ENCODE measurements at regions not wholly inside any gene's neighbourhood (a gene's known extent, or its start where the extent isn't known, plus 50 kb on each side); places are given as distances from the start of the nearest gene placed in this dataset.
"Not testable (repeated sequence)": the region's sequence is repeated elsewhere in the genome, so short reads cannot be mapped to it uniquely, and the experiment has no call there.

DNA sequence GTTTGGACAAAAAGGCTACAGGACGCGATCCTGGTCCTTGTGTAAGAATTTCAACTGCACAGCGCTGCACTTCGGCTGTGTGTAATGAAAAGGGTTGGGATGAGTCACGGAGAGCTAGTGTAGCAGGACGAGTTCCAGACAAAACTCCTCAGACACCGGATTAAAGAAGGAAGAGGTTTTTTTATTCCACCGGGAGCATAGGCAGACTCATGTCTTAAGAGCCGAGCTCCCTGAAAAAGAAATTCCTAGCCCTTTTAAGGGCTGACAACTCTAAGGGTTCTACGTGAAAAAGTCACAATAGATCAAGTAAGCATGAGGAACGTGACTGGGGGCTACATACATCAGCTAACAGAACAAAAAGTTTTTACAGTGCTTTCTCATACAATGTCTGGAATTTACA lies 54.8 kb upstream of the FAM90A1 start:
- not testable (repeated sequence) for H3K4me3 ChIP-seq (ENCODE audit: low read length)
- peak; percentile 1 for DNase-seq (ENCODE audit: low read depth)

DNA sequence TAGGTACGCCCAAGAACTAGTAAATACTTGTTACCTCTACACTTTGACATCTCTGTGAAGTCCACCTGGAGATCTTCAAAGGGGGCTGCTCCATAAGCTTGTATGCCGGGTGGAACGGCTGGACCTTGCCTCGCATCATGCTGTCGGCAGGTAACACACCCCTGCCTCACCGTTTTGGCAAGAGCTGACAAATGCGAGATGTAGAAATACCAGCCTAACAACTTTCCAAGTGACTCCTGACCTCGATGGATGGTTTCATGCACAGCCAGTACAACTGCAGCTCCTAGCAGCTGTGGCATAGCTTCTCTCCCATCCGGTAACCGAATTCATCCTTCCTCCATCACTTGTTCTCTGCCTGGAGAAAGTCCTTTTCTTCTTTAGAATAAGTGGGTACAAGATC lies 58.3 kb upstream of the FAM90A1 start:
- DNase-seq (ENCODE audit: low read depth); H3K4me3 ChIP-seq (ENCODE audit: low read length): not testable (repeated sequence)

GRCh38 chr12:8291764-8292163 lies 64.3 kb upstream of the FAM90A1 start:
- DNase-seq (ENCODE audit: low read depth) = not testable (repeated sequence)

DNA sequence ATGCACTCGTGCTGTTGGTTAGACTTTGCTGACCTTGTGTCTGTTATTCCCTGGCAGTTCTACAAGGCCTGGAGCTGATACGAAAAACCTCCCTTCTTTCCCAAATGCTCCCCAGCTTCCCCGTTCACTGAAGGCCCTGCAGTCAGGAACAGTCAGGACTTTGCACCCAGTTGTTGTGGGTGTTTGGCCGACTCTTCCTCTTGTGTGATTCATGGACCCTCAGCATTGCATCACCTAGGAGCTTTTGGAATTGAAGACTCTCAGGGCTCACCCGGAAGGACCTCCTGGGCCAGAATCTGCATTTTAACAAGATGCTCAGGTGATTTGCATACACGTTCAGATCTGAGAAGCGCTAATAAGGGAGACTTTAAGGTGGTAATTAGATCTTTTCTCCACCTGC lies 67.2 kb upstream of the FAM90A1 start:
- H3K4me3 ChIP-seq (ENCODE audit: low read length); DNase-seq (ENCODE audit: low read depth): not testable (repeated sequence)

More at GRCh38 chr12:8291764-8292163, 64.3 kb upstream of the FAM90A1 start:
- H3K4me3 ChIP-seq (ENCODE audit: low read length) = not testable (repeated sequence)

GRCh38 chr12:8308611-8309010 lies 81.2 kb upstream of the FAM90A1 start:
- not testable (repeated sequence) for DNase-seq (ENCODE audit: low read depth); H3K4me3 ChIP-seq (ENCODE audit: low read length)

DNA sequence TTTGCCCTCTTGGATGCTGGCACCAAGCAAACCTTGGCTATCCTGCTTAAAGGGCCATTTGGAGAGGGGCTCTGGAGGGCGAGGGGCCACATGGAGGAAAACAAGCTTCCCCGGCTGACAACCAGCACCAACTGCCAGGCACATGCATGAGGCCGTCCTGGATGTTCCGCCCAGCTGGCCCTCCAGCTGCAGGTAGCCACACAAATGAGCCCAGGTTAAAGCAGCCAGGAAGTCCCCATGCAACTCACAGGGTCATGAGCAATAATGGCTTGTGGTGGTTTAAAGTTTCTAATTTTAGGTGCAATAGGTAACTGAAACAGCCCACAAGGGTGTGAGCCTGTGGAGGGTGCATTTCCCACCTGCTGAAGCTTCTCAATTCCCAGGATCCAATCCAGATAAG lies 88.6 kb upstream of the FAM90A1 start:
- H3K4me3 ChIP-seq (ENCODE audit: low read length); DNase-seq (ENCODE audit: low read depth): not testable (repeated sequence)

- DNase-seq (ENCODE audit: low read depth); H3K4me3 ChIP-seq (ENCODE audit: low read length): not testable (repeated sequence)
These were observed 90.3 kb upstream of the FAM90A1 start for GRCh38 chr12:8317675-8318074.

- DNase-seq (ENCODE audit: low read depth); H3K4me3 ChIP-seq (ENCODE audit: low read length): not testable (repeated sequence)
These were observed 92.9 kb upstream of the FAM90A1 start for GRCh38 chr12:8320251-8320730.

- not testable (repeated sequence) for DNase-seq (ENCODE audit: low read depth); H3K4me3 ChIP-seq (ENCODE audit: low read length)
These were observed 93.5 kb upstream of the FAM90A1 start for GRCh38 chr12:8320791-8321370.

- DNase-seq (ENCODE audit: low read depth); H3K4me3 ChIP-seq (ENCODE audit: low read length): not testable (repeated sequence)
These were observed 97.9 kb upstream of the FAM90A1 start for GRCh38 chr12:8325145-8325839.

DNA sequence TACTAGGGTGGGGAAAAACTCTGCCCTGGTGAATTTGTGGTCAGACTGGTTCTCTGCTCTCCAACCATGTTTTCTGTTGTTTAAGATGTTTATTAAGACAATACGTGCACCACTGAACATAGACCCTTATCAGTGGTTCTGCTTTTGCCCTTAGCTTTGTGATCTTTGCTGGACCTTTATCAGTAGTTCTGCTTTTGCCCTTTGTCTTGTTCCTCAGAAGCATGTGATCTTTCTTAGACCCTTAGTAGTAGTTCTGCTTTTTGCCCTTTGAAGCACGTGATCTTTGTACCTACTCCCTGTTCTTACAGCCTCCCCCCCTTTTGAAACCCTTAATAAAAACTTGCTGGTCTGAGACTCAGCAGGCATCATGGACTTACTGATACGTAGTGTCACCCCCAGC lies 101.4 kb upstream of the FAM90A1 start:
- H3K4me3 ChIP-seq (ENCODE audit: low read length); DNase-seq (ENCODE audit: low read depth): not testable (repeated sequence)

- H3K4me3 ChIP-seq (ENCODE audit: low read length); DNase-seq (ENCODE audit: low read depth): not testable (repeated sequence)
These were observed 105.0 kb upstream of the FAM90A1 start for GRCh38 chr12:8332373-8332772.

GRCh38 chr12:8351073-8351472 lies 104.7 kb upstream of the CLEC6A start:
- not testable (repeated sequence) for DNase-seq (ENCODE audit: low read depth); H3K4me3 ChIP-seq (ENCODE audit: low read length)

DNA sequence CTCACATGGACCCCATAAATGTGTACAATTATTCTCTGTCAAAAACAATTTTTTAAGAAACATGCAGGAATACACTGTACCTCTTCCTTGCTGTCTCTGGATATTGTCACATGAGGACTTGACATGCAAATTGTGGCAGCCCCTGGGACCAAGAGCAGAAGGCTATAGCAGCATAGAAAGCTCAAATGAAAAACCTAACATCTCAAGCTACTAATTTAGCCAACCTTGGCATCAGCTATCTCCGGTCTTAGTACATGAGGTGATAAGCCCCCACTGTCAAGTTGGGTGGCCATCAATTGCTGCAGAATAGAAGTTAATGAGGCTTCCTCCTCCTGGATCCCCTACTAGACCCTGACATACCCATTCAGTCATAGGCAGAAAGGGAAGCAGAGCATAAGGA lies 101.0 kb upstream of the CLEC6A start:
- DNase-seq (ENCODE audit: low read depth); H3K4me3 ChIP-seq (ENCODE audit: low read length): not testable (repeated sequence)

DNA sequence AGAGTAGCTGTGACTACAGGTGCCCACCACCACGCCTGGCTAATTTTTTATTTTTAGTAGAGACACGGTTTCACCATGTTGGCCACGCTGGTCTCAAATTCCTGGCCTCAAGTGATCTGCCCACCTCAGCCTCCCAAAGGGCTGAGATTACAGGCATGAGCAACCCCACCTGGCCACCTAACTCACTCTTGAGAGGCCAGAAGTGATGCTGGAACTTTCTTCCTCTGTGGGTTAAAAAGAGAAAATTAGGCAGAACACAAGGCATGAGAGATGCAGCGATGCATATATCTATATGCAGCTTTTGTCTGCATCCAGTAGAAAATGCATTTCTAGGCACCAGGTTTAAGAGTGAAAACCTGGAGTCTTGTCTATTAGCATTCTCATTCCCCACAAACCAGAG lies 100.2 kb upstream of the CLEC6A start:
- H3K4me3 ChIP-seq (ENCODE audit: low read length); DNase-seq (ENCODE audit: low read depth): not testable (repeated sequence)

DNA sequence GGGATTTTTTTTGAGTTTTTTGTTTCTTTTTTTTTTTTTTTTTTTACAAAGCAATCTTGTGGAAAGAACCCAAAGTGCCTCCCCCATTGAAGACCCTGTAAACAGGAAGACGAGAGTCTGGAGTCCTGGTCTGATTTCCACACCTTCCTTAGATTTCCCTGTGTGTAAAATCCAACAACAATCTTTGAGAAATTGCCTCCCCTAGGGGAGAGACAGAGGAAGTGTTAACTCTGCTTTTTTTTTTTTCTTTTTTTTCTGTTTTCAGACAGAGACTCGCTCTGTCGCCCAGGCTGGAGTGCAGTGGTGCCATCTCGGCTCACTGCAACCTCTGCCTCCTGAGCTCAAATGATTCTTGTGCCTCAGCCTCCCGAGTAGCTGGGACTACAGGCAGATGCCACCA lies 82.0 kb upstream of the CLEC6A start:
- TF ChIP-seq, protein P1, sequence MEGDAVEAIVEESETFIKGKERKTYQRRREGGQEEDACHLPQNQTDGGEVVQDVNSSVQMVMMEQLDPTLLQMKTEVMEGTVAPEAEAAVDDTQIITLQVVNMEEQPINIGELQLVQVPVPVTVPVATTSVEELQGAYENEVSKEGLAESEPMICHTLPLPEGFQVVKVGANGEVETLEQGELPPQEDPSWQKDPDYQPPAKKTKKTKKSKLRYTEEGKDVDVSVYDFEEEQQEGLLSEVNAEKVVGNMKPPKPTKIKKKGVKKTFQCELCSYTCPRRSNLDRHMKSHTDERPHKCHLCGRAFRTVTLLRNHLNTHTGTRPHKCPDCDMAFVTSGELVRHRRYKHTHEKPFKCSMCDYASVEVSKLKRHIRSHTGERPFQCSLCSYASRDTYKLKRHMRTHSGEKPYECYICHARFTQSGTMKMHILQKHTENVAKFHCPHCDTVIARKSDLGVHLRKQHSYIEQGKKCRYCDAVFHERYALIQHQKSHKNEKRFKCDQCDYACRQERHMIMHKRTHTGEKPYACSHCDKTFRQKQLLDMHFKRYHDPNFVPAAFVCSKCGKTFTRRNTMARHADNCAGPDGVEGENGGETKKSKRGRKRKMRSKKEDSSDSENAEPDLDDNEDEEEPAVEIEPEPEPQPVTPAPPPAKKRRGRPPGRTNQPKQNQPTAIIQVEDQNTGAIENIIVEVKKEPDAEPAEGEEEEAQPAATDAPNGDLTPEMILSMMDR (conservative IDR thresholded peaks at IDR 0.05; ENCODE audit: low read depth, low read length) = peak; percentile 58
- not testable (repeated sequence) for H3K4me3 ChIP-seq (ENCODE audit: low read length); DNase-seq (ENCODE audit: low read depth)

DNA sequence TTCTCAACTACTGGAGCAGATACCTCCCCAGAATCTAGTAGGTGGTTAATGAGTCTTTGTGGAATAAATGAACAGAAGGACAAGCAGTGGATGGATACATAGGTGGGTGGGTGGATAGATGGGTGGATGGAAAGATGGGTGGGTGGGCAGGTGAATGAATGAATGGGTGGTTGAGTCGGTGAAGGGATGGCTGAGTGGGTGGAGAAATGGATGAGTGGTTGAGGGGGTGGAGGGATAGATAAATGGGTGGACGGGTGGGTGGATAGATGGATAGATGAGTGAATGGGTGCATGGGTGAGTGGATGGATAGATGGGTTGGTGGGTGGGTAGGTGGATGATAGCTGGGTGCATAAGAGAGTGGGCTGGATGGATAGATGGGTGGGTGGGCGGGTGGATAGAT lies 80.6 kb upstream of the CLEC6A start:
- not testable (repeated sequence) for H3K4me3 ChIP-seq (ENCODE audit: low read length); DNase-seq (ENCODE audit: low read depth)

DNA sequence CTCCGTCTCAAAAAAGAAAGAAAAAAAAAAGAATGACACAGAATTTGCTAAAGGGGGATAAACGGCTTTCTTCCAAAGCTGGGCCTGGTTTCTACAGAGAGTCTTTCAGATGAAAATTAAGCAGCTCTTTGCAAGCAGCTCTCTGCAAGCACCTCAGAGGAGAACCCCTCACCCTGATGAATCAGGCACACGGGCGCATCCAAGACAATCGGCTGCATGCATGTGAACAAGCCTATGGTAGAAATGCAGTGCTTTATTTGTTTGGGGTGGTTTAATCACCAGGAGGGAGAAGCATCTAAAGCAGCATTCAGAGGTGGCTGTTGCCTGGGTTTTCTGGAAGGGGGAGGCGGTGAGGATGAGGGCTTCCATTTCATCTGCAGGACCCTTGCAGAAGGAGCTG lies 78.0 kb upstream of the CLEC6A start:
- not testable (repeated sequence) for H3K4me3 ChIP-seq (ENCODE audit: low read length); DNase-seq (ENCODE audit: low read depth)

- DNase-seq (ENCODE audit: low read depth) = not testable (repeated sequence)
These were observed 73.2 kb upstream of the CLEC6A start for GRCh38 chr12:8382556-8382955.

More at GRCh38 chr12:8382556-8382955, 73.2 kb upstream of the CLEC6A start:
- H3K4me3 ChIP-seq (ENCODE audit: low read length) = not testable (repeated sequence)

All from retinal pigment epithelial cell (primary cell).